HG03575 (cell line): ENCODE measurements at regions not wholly inside any gene's neighbourhood (a gene's known extent, or its start where the extent isn't known, plus 50 kb on each side); places are given as distances from the start of the nearest gene placed in this dataset.
"Not testable (repeated sequence)": the region's sequence is repeated elsewhere in the genome, so short reads cannot be mapped to it uniquely, and the experiment has no call there.

Source experiments
- ATAC-seq: cut with Tn5 transposase; IDR thresholded peaks from one replicate; pipeline ENCODE4 v1.9.1; 2021; ENCODE audit not compliant: unreplicated experiment, insufficient number of reproducible peaks, low FRiP score; ENCODE audit errors: extremely low read depth

- no peak for ATAC-seq
Measured at GRCh38 chr2:53544871-53545558, 222.6 kb upstream of the CHAC2 start.

- no peak for ATAC-seq
Measured at GRCh38 chr2:53543083-53543482, 224.5 kb upstream of the CHAC2 start.

- ATAC-seq, result no peak
Measured at GRCh38 chr2:53536583-53537361, 230.8 kb upstream of the CHAC2 start.

DNA sequence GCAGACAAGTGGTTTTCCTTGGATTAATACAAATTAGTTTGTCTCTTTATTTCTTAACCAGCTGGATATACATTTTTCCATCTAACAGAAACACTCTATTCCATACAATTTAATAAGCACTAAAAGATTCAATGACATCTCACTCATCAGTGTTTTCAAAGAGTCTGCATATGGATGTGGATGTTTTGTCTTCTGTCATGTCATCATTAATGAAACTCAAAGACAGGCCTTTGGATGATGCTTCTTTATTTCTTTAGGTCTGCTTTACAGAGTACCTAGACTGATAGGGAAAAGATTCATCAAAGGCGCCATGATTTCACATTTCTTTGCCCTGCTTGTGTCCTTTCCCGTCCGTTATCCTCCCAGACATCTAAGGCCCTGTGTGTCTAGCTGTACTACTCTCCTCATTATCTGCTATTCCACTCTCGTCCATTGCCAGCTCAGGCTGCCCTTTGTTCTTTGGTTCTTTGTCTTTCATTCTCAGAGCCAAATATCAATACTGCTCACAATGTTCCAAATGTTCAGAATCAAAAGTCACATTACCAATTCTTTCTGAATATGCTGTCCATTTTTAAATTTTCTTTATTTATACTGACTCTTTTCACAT is 232.3 kb upstream of the CHAC2 start:
- ATAC-seq, result no peak

GRCh38 chr2:53530126-53530525 is 237.5 kb upstream of the CHAC2 start:
- ATAC-seq, result no peak

GRCh38 chr2:53527056-53527455 is 240.5 kb upstream of the CHAC2 start:
- ATAC-seq, result no peak

DNA sequence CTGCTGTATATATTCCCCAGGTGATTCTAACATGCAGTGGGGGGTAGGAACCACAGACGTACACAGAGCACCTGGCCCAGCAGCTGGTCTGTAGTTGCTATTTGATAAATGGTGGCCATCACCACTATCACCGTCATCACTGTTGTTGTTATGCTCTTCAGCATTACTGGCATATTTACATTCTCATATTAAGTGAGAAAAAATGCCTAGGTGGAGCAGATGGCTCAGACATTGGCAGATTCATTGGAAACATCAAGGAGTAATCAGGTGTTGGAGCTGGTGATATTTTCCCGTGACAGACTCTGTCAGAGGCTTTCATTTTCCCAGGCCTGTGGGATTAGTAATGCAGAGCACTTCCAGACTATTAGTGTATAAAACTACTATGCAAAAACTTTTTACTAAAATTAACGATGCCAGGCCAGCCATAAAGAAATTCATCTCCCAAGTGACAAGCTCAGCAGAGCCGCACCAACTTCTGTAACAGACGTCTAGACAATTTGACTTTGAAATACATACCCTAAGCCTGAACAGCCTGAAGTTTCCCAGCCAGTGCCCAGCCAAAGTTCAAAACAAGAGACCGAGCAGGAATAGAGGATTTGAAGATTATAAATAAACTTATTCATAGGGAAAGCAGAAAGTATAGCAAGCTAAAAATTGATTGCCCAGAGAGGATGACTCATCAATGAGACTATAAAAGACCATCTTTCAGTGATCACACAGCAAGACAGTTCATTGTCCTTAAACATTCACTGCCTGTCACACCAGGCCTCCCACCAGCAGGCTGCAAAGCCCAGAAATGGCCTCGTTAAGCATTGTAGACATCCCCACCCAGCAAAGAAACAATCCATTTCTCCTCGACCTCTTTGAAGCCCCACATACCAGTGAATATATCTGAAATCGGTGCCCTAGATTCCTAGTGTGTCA is 247.4 kb upstream of the CHAC2 start:
- no peak for ATAC-seq

DNA sequence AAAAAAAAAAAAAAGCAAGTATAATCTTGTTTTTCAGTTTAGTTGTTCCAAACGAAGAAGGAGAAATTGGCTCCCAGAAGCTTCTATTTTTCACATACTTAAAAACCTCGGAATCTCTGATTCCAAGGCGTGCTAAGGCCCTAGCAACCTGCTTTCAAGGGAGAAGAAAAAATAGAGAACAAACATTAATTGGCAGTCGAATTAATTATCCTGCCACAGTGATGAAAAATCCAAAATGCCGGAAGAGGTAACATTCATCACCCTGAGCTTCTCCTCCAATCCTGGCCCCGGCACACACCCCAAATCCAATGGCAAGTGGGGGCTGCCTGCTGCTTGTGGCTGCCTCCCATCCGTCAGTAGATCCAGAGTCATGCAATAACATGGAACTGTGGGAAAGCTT is 250.2 kb upstream of the CHAC2 start:
- no peak for ATAC-seq

DNA sequence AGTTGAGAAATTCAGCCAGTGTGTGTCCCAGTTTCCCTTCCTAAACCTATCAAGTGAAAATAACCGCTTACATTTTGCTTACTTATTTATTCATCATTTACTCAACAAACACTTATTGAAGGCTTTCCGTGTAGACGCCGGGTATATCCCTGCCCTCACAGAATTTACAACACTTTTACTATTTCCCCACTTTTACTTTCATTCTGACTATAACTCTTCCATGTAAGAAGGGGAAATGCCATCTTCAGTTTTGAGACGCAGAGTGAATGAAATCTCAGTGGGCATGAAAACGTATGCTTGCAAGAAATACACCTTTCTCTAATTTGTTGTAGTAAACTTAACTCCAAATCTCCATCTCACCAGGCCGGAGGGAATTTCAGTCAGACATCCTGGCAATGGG is 251.0 kb upstream of the CHAC2 start:
- no peak for ATAC-seq

GRCh38 chr2:53515435-53516332 is 251.9 kb upstream of the CHAC2 start:
- no peak for ATAC-seq

DNA sequence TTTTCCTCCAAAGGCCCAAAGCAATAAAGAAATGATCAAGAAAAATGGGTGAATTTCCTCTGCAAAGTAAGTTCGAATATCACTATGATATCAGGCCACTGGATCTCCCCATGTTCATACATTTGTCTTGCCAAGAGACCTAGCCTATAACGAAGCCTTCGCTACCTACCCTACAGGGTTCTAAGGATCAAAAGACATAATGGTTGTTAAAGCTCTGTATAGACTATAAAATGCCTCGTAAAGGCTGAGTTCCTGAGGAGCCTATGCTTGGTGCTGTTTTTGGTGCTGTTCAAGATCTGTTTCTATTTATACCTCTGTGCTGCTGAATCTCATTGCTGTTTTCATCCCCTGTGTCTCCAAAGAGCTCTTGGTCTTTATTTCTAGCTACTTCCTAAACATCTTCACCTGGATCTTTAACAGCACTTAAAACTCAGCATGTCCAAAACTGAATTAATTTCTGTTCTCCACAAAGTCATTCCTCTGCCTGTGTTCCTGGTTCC is 254.4 kb upstream of the CHAC2 start:
- no peak for ATAC-seq

GRCh38 chr2:53512071-53512826 is 255.4 kb upstream of the CHAC2 start:
- no peak for ATAC-seq

- ATAC-seq, result no peak
Measured at GRCh38 chr2:53511549-53511948, 256.1 kb upstream of the CHAC2 start.

DNA sequence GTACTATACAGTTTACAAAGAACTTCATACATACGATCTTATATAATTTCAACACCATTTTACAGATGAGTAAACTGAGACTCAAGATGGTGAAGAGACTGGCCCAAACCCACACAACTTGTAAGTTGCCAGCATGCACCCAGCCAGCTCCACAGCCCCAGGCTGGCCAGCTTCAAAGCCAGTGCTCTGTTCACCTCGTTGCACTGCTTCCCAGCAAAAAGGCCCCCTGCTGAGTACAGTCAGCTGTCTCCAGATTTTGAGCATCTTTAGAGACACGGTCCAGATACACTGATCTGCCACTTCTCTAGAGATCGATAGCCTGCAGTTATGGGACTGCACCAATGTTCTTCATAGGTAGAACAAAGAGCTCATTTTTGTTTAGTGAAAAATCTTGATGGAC is 257.2 kb upstream of the CHAC2 start:
- ATAC-seq, result no peak

DNA sequence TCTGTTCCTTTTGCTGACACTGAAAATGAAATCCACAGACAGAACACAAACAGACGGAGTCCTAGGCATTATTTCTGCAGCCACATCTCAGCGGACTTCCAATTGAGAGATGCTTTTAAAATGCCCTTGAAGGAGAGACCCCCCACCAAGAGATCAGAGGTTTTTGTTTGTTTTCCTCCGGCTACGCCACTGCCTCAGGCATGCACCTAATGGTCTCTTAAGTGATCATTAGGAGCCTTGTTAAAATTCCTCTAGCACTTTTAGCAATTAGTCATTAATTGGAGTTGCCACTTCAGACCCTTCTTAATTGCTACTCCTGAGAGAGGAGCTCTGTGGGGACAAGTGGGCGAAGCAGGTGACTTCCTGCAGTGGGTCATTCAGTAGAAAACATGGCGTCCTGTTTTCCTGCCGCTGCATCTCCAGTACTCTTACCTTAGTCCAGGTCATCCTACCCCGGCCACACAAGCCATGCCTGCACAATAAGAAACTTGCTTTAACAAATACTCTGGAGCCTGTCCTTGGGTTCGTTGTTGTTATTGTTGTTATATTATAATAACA is 257.7 kb upstream of the CHAC2 start:
- no peak for ATAC-seq

- ATAC-seq, result no peak
Measured at GRCh38 chr2:53508667-53509066, 258.9 kb upstream of the CHAC2 start.

DNA sequence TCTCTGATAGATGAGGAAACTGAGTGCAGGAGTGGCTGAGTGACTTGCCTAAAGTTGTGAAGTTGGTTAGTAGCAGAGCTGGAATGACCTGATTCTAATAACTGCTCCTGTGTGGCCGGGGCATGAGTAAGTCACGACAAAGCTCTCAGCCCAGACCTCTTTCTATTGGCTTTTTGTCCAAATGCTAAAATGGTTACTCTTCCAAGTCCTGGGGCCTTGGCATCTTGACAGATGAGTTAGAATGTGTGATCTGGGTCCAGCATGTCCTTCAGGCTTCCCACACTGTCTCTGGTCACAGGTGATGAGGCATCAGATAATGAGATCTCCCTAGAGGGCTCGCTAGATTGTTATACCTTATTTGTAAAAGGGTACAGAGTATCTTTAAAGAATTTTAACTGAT is 260.5 kb upstream of the CHAC2 start:
- ATAC-seq, result not testable (repeated sequence)
